Neutrophil (primary cell): ENCODE measurements at regions not wholly inside any gene's neighbourhood (a gene's known extent, or its start where the extent isn't known, plus 50 kb on each side); places are given as distances from the start of the nearest gene placed in this dataset.

Experiments
- H3K27ac ChIP-seq: fragments of 200-600 bp; sonication (generic); 2 replicates; pipeline ENCODE4 v1.5.1; 2016; ENCODE audit warnings: mild to moderate bottlenecking, moderate library complexity
- H3K27me3 ChIP-seq: fragments of 200-600 bp; sonication (generic); 2 replicates; pipeline ENCODE4 v1.6.0; 2016; ENCODE audit warnings: mild to moderate bottlenecking
- H3K36me3 ChIP-seq: fragments of 200-600 bp; sonication (generic); 2 replicates; pipeline ENCODE4 v1.5.1; 2017
- H3K4me1 ChIP-seq, 2 experiments: fragments of 200-600 bp in 1 of 2; sonication (generic) in 1 of 2; 1 replicate in 1 of 2; 2 replicates in 1 of 2; pipeline versions ENCODE4 v1.5.1 to v1.6.1; 2013 to 2016; ENCODE audit warnings: low read depth in 1 of 2, low read length in 1 of 2, mild to moderate bottlenecking in 1 of 2, moderate library complexity in 1 of 2; ENCODE audit not compliant: control insufficient read depth in 1 of 2, insufficient read depth in 1 of 2
- H3K4me3 ChIP-seq, 2 experiments: fragments of 200-600 bp in 1 of 2; sonication (generic) in 1 of 2; 1 replicate in 1 of 2; 2 replicates in 1 of 2; pipeline ENCODE4 v1.5.1; 2013 to 2016; ENCODE audit warnings: low read depth in 1 of 2, low read length in 1 of 2, mild to moderate bottlenecking in 1 of 2, moderate library complexity in 1 of 2
- H3K9me3 ChIP-seq: fragments of 200-600 bp; sonication (generic); 2 replicates; pipeline ENCODE4 v1.5.1; 2016
- CTCF ChIP-seq: fragments of 200-600 bp; sonication (generic); IDR thresholded peaks from 2 replicates; pipeline ENCODE4 v1.5.1; 2016; ENCODE audit warnings: antibody characterized with exemption

- TF ChIP-seq CTCF, result no peak
- Histone ChIP-seq H3K36me3 (no peaks in the 10 kb centered on the region), H3K4me1 (no peaks in the 10 kb centered on the region), H3K27me3 (no peaks in the 10 kb centered on the region), H3K4me3 (no peak overlapping the region), H3K27ac (no peak overlapping the region), H3K9me3 (no peaks in the 10 kb centered on the region)
Observed at GRCh38 chrX:107548775-107549174, 79.5 kb upstream of the PRPS1 start.

GRCh38 chrX:107549504-107549903 is 78.8 kb upstream of the PRPS1 start:
- Histone ChIP-seq H3K4me1 (no peaks in the 10 kb centered on the region), H3K9me3 (no peaks in the 10 kb centered on the region), H3K4me3 (no peak overlapping the region), H3K36me3 (no peaks in the 10 kb centered on the region), H3K27me3 (no peaks in the 10 kb centered on the region), H3K27ac (no peak overlapping the region)
- no peak for TF ChIP-seq CTCF

GRCh38 chrX:107551546-107551945 is 76.8 kb upstream of the PRPS1 start:
- TF ChIP-seq CTCF, result no peak
- Histone ChIP-seq H3K27ac (no peak overlapping the region), H3K4me3 (no peak overlapping the region), H3K36me3 (no peaks in the 10 kb centered on the region), H3K4me1 (no peaks in the 10 kb centered on the region), H3K9me3 (no peaks in the 10 kb centered on the region), H3K27me3 (no peaks in the 10 kb centered on the region)

GRCh38 chrX:107552930-107553329 is 75.4 kb upstream of the PRPS1 start:
- no peak for TF ChIP-seq CTCF
- no peaks in the 10 kb centered on the region for H3K9me3 ChIP-seq
- no peak overlapping the region for H3K27ac ChIP-seq
- H3K4me3 ChIP-seq, result no peak overlapping the region
- no peaks in the 10 kb centered on the region for H3K4me1 ChIP-seq
- no peaks in the 10 kb centered on the region for H3K27me3 ChIP-seq
- no peaks in the 10 kb centered on the region for H3K36me3 ChIP-seq

- H3K27me3 ChIP-seq, result no peaks in the 10 kb centered on the region
- H3K36me3 ChIP-seq, result no peaks in the 10 kb centered on the region
- H3K9me3 ChIP-seq, result no peaks in the 10 kb centered on the region
- no peak for TF ChIP-seq CTCF
- H3K4me3 ChIP-seq, result no peak overlapping the region
- no peaks in the 10 kb centered on the region for H3K4me1 ChIP-seq
- no peak overlapping the region for H3K27ac ChIP-seq
Observed at GRCh38 chrX:107556967-107557366, 71.3 kb upstream of the PRPS1 start.

- no peaks in the 10 kb centered on the region for H3K9me3 ChIP-seq
- TF ChIP-seq CTCF, result no peak
Observed at GRCh38 chrX:107559506-107559905, 68.8 kb upstream of the PRPS1 start.

More at GRCh38 chrX:107559506-107559905, 68.8 kb upstream of the PRPS1 start:
- no peaks in the 10 kb centered on the region for H3K27me3 ChIP-seq
- H3K36me3 ChIP-seq, result no peaks in the 10 kb centered on the region
- H3K4me3 ChIP-seq, result no peak overlapping the region
- no peaks in the 10 kb centered on the region for H3K4me1 ChIP-seq
- H3K27ac ChIP-seq, result no peak overlapping the region
